ENCODE measurements at regions not wholly inside any gene's neighbourhood (a gene's known extent, or its start where the extent isn't known, plus 50 kb on each side); places are given as distances from the start of the nearest gene placed in this dataset.
A peak's percentile ranks its signal among the peaks of the same experiment; 100 is the strongest.
"Not testable (repeated sequence)": the region's sequence is repeated elsewhere in the genome, so short reads cannot be mapped to it uniquely, and the experiment has no call there.

DNA sequence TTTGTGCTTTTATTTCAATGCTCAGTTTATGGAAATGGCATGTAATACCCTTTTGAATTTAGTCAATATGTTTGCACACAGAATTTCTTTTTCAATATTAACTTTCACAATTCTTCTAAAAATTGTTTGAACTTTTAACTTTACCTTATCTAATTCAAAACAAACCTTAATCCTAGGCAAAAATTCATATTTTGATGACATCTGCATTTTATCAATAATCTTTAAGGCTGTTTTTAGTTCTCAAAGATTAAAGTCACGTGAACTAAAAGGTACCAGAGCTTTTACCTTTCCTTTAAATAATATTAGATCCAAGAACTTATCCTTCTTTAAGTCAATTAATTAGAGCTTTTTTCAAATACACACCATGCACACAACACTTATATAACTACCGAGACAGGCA lies 218.9 kb upstream of the NCAM2 start:
- DNase-seq (ENCODE audit: low spot score): no peak

DNA sequence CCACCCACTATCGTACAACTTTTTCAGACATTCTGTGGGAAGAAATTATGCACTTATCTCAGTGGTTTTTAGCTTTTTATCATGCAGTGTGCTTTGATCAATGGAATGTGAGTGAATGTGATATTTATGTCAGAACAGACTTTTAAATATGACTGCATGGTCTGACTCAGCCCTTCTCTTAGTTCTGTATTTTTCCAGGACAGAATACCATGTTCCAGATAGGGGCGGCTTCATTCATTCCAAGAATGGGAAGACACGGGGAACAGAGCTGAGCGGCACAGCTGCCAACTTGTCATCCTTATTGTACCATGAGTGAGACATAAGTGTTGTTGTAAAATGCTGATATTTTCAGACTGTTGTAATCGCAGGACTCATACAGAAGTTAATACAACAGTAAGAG lies 214.6 kb upstream of the NCAM2 start:
- peak; percentile 71 for DNase-seq (ENCODE audit: low spot score)

DNA sequence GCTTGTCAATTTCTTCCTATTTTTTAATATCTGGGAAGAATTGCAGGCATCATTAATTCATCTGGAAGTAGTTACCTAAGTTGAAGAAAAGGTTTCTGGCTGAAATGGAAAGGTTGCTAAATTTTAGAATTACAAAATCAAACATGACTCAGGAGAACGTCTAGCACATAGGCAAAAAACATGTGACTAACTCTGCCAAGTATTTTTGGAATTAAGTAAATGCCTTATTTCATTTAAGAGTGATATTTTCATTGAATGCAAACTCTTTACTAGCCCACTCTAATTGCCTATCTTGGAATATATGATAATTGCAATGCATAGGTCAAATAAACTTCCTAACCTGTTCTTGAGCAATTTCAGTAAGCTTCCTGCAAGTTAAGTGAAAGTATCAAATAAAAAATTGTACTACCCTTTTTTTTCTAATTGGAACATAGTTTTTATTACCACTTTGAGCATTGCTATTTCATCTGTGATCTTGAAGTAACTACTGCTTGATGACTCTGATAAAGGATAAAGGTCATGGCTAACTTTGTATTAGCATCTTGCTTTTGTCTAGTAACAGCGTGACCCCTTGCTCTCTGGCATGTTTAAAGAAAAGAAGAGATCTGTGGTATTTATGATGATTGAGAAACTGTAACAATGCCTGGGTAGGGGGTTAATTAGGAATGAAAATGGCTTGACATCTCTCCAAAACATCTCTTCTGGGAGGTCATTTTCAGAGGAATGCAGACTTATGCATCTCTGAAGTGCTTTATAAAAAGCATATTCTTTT lies 208.3 kb upstream of the NCAM2 start:
- DNase-seq (ENCODE audit: low spot score): no peak

DNA sequence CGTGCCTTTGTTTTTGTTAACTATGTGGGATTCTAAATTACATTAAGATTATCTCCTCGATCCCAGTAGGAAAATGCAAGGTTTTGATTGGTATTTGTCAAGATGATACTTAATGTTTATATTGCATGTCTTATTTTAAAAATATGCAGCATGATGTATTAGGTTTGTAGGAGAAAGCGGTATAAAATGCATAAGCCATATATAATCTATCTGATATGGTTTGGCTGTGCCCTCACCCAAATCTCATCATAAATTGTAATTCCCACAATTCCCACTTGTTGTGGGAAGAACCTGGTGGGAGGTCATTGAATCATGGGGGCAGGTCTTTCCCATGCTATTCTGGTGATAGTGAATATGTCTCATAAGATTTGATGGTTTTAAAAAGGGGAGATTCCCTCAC lies 198.1 kb upstream of the NCAM2 start:
- DNase-seq (ENCODE audit: low spot score): no peak

DNA sequence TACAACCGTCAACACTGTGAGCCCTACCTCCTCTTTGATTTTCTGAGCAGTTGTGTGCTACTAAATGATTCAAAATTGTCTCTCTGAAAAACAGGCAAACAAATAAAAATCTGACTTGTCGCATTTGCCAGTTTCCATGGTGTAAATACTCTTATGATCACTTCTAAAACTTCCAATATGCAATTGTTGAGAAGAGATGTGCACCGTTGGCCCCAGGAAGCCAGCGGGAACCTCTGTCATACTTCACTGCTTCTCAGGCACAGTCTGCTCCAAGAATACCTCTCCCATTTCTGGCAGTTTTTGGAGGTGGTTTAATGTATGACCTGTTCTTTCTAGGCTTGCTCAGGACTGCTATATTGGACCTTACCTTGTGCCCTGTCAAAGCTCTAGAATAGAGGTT lies 196.0 kb upstream of the NCAM2 start:
- peak; percentile 53 for DNase-seq (ENCODE audit: low spot score)

DNA sequence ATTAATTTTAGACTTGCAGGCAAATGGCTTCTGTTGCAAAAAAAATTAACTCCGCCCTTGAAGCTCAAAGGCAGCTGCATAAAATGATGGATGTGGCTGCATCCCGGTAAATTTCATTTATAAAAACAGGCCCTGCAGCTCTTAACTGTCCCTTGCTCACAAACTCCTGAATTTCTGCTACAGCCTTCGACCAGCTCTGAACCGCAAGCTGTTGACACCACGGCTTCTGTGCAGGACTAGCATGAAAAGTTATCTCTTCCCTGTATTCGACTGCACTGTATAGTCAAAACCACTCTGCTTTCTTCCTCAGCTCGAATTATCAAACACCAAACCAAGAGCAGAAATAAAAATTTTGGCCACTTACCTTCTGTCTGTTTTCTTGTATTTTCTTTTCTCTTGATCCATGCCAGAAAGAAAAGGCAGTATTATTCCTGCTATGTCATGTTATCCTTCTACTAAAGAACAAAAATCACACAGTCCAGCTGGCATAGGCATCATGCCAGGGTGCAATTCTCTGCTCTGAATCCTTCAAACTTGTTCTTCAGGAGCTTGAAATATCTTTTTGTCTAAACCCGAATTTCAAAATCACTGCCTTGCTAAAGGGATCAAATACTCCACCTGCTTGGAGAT lies 195.5 kb upstream of the NCAM2 start:
- DNase-seq (ENCODE audit: low spot score): peak; percentile 78

DNA sequence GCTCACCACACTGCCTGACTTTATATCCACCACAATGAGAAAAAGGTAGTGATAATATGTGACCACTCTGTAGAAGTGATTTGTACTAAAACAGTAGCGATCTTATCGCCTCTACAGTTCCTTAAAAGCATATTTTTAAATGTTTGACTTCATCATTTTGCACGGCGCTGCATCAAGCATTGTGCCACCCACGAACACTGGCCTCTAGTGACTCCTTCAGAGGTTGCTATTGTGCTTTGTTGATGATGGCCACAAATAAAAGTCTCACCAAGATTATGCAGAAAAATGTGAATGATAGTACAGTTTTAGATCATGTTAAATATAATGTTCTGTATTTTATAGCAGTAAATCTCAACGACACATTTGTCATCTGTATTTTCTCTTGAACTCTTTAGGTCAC lies 186.5 kb upstream of the NCAM2 start:
- peak; percentile 20 for DNase-seq (ENCODE audit: low spot score)

DNA sequence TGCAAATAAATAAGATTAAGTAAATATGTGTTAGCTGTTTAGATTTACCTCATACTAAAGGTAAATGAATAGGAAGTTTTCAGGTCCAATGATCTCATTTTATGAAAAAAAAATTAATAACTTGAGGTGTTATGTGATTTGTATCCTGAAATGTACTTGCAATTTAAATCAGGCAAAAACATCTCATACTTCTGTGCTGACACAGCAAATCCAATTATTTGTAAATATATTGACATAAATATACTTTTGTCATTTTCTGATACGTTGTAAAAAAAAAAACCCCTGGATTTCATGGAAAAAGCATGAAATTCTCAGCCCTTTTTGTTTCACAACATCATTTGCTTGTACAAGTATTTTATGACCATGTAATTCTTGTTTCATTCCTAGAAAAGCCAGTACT lies 184.1 kb upstream of the NCAM2 start:
- DNase-seq (ENCODE audit: low spot score): no peak

DNA sequence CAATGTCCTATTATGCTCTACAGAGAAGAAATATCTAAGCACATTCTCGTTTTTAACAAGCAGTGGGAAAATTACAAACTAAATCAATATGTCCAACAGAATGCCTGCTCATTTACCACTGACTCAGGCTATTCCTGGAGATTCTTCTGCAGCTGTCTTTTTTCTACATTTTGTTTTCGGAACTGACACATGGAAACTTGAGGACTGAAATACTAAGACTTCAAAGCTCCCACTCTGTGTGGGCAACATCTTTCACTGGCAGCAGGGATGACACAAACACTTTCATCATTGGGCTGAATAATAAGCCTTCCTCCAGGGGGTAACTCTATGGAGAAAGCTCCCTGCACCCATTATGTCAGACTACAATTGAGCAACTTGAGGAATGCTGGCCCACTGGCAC lies 175.5 kb upstream of the NCAM2 start:
- DNase-seq (ENCODE audit: low spot score): peak; percentile 47

DNA sequence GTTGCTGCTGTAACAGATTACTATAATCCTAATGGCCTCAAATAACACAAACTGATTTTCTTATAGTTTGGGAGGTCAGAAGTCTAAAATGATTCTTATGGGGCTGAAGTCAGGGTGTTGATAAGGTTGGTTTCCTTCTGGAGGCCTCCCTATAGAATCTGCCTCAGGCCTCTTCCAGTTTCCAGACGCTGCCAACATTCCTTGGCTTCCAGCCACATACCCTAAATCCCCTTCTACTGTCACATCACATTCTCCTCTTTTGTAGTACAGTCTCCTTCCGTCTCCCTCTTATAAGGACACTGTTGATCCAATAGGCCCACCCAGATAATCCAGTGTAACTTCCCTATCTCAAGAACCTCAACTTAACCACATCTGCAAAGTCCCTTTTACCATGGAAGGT lies 145.3 kb upstream of the NCAM2 start:
- DNase-seq (ENCODE audit: low spot score): no peak

DNA sequence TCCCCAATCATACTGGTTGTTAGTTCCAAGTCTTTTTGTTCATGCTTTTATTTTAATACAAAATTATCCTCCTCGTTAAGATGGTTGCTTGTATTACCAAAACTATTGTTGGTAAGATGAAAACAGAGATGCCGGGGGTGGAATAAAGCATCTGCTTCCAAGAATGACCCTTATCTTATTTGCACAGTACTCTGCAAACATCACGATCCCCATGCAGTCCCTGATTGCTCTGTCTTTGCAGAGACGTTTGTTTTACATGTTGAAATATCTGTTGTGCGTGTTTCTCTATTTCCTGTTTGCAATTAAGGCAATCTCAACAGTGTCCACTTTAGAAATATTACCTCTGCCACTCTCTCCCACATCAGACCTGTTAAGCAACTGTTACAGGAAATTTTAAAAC lies 141.3 kb upstream of the NCAM2 start:
- no peak for DNase-seq (ENCODE audit: low spot score)

DNA sequence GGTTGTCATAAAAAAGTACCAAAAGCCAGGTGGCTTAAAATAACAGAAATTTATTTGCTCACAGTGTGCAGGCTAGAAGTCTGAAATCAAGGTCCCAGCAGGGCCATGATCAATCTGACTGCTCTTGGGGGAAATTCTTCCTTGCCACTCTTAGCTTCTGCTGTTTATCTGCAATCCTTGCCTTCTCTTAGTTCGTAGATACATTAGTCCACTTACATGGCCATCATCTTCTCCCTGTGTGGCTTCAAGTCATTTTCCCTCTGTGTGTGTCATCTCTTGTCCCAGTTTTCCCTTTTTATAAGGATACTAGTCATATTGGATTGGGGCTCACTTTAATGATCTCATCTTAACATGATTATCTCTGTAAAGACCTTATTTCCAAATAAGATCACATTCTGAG lies 124.0 kb upstream of the NCAM2 start:
- DNase-seq (ENCODE audit: low spot score): no peak

DNA sequence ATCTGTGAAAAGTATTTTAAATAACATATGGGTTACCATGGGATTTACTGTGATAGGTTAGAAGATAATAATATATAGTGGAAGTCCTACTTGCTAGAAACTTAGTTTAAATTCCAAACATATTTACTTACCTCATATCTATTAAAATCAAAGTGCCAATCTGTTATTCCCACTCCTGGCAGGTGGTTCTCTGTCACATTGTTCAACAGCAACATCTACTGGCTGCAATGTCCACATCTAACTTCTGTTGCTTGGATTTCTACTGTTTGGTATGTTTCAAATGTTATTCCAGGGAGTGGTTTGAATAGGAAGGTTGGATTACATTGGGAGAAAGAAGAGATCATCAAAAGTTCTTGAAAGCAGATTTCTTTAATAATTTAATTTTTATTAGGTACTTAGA lies 122.5 kb upstream of the NCAM2 start:
- peak; percentile 33 for DNase-seq (ENCODE audit: low spot score)

DNA sequence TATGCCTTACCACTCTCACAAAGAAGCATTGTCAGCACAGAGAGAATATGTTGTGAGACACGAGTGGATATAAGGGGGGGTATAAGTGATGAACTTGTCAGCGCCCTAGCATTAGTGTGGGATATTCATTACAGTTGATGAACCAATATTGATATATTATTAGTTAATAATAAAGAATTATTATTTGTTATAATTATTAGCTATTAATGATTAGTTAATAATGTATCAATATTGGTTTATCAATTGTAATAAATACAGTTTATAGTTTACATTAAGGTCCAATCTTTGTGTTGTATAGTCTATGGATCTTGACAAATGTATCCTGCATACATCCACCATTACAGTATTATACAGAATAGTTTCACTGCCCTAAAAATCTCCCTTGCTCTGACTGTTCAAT lies 120.2 kb upstream of the NCAM2 start:
- DNase-seq (ENCODE audit: low spot score): no peak

DNA sequence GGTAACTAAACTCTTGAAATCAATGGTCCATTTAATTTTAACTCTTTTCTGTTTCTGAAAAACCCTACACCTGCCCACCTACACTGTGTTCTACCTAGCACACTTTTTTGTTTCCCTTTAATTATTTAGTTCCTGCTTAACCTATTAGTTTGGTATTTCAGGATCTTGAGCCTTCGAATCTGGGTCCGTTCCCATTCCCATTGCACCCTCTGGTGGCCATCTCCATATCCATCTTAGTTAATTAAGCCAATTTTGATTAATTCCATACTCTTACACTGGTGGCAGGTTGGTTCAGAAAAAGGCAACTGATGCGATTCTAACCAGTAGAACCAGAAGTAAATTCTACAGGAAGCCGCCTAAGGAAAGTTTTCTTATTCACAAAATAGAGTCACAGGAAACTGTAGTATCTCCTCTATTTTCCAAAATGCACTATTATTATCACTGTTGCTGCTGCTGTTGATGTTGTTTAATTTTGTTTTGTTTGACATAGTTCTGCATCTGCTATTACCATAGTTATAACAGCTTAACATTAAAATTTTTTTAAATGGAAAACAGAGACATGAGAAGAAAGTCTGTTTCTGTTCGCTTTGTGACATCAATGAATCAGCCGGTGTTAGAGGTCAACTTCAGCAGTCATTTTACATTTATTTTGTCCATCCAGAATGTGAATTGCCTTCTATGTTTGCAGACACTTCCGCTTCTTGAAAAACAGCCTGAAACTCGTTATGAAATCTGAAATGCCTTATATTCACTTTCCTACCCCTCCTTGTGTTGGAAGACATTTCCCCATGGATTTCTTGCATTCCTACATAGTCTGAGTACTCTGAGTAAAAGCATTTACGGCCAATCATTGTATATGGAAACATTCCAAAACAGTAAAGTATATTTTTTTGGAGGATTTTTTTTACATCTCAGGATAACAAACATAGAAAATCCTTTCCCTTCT lies 115.5 kb upstream of the NCAM2 start:
- DNase-seq (ENCODE audit: low spot score): peak; percentile 73

DNA sequence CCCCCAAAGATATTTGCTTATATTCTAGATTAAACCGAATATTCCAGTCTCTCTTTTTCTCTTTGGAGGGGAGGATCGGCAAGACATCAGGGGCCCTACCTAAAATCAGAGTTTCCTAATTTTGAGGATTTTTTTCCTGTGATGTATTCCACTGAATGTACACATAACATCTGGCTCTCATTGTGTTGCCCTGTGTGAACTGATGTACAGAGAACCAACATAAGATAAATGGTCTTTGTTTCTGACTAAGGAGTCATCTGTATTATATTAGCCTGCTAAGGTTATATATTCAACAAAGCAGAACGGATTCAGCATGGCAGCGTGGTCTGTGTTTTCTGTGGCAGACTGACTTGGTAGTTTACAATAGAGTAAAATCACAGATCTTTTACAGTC lies 114.8 kb upstream of the NCAM2 start:
- no peak for DNase-seq (ENCODE audit: low spot score)

DNA sequence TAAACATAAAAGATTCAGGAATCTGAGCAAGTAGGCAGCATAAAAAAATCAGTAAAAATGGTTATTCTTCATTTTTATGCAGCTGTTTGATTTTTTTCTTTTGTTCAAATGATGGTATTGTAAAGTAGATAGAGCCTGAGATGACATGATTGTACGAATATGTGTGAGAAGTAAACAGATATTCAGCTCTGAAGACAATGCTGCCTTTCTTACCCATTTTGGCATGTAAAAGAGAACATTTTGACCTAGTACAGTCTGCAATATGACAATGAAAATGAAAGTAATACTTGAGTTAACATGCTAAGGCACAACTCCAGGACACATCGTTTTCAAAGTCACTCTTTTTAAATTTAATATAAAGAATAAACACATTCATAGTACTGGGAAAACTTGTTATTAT lies 95.7 kb upstream of the NCAM2 start:
- peak; percentile 86 for DNase-seq (ENCODE audit: low spot score)

DNA sequence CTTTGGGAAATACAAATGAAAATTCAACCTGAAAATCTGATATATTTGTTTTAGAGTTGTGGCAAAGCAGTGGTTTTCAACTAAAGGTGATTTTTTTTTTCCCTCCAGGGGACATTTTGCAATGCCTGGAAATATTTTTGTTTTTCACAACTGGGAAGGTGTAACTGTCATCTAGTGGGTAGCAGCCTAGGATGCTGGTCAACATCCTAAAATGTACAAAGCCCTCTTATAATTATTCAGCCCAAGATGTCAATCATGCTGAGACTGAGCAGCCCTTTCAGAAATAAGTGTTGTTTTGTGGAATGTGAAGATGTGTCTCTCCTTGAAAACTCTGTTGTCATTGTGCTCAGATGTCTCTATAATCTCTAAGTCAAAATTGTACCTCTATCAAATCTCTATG lies 95.2 kb upstream of the NCAM2 start:
- DNase-seq (ENCODE audit: low spot score): peak; percentile 15

DNA sequence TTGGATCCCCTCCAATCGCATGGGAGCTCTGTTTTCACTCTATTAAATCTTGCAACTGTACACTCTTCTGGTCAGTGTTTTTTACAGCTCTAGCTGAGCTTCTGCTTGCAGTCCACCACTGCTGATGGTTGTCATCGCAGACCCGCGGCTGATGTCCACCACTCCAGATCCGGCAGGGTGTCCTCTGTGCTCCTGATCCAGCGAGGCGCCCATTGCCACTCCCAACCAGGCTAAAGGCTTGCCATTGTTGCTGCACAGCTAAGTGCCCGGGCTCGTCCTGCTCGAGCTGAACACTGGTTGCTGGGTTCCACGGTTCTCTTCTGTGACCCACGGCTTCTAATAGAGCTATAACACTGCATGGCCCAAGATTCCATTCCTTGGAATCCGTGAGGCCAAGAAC lies 70.7 kb upstream of the NCAM2 start:
- not testable (repeated sequence) for DNase-seq (ENCODE audit: low spot score)

DNA sequence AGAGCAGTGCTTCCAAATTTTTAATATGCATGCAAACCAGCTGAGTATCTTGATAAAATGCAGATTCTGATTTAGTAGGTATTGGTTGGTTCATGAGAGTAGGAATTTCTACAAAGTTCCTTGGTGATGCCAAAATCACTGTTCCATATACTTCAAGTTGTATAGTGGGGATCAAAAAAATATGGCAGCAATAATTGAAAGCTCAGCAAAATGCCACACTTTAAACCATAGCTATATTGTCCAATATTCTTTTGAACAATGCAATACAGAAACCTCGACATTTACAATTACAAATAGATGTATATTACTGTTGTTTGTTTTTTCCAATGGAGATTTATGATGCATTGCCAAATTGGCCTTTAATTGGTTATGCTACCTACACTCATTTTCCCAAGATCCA lies 55.7 kb upstream of the NCAM2 start:
- no peak for DNase-seq (ENCODE audit: low spot score)

DNA sequence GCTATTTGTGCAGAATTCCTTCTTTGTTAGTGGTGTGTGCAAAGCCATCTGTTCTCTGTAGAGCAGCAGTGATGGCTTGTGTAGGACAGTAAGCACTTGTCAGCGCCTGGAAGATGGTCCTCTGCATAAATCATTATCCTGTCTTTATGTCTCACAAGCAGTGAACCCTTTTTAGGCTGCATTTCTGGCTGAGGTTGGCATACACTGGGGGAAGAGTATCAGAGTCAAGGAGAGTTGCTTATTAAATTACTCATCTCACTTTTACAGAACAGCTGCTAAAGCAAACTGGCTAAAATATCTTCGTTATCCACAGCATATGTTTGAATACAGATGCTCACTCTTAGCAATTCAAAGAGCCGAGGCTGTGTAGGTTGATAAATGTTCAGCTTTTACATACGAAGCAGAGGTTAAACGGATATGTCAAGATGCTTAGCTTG lies 54.6 kb upstream of the NCAM2 start:
- peak; percentile 85 for DNase-seq (ENCODE audit: low spot score)

DNA sequence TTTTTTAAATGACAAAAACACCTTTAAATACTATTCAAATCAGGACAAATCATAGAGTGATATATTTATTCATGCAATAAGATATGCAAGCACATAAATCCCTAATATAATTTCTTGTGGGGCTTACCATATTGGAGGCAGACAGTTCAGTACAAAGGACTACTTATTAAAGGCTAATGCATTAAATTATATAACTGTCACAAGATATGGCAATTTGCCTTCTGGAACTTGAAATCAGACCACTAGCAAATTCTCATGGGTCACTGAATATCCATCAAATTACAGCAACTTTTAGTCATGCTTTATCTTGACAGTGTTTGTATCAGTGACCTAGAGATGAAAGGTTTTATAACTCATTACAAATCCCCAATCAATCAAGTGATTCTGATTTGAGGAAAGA lies 54.1 kb upstream of the NCAM2 start:
- no peak for DNase-seq (ENCODE audit: low spot score)

DNA sequence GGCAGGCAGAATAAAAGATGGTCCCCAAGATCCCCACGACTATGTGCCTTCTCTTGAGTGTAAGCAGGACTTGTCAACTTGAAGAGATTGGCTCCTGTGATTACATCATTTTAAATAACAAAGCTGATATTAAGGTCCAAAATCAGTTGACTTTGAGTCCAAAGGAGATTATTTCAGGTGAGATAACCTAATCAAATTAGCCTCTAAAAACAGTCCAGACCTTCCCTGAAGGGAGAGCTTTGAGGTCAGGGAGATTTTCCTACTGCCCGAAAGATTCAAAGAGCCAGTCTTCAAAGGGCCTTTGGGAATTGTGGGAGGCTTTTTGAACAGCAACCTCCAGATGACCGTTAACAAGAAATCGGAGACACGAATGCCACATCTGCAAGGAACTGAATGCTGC lies 51.5 kb upstream of the NCAM2 start:
- no peak for DNase-seq (ENCODE audit: low spot score)
